Activated naive CD4-positive, alpha-beta T cell (primary cell): ENCODE measurements at regions not wholly inside any gene's neighbourhood (a gene's known extent, or its start where the extent isn't known, plus 50 kb on each side); places are given as distances from the start of the nearest gene placed in this dataset.

Experiments
- DNase-seq, 4 experiments: peaks; one replicate each; lab custom pipeline; 2025; lab: John Stamatoyannopoulos, UW

- no peak for DNase-seq
Measured at GRCh38 chr22:48593551-48593950, 1234.1 kb downstream of the BRD1 start.

DNA sequence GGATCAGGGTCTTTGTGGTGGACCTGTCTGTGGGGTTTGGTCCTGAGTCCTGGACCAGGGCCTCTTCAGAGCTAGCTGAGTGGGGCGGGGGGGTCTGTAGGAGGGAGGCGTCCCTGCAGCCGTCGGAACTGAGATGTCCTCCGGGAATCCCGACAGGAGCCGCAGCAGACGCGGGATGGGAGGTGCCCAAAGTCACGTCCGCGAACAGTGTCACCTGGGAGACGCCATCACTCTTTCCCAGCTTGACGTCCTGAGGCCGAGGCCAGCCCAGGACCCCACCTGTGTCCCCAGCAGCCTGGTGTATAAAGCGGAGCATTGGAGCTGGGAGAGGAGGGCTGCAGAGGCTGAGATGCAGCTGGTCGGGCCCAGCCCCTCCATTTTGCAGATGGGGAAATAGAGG, 1234.7 kb downstream of the BRD1 start:
- no peak for DNase-seq

GRCh38 chr22:48592488-48592887, 1235.2 kb downstream of the BRD1 start:
- no peak for DNase-seq

GRCh38 chr22:48592066-48592345, 1235.7 kb downstream of the BRD1 start:
- DNase-seq = no peak

DNA sequence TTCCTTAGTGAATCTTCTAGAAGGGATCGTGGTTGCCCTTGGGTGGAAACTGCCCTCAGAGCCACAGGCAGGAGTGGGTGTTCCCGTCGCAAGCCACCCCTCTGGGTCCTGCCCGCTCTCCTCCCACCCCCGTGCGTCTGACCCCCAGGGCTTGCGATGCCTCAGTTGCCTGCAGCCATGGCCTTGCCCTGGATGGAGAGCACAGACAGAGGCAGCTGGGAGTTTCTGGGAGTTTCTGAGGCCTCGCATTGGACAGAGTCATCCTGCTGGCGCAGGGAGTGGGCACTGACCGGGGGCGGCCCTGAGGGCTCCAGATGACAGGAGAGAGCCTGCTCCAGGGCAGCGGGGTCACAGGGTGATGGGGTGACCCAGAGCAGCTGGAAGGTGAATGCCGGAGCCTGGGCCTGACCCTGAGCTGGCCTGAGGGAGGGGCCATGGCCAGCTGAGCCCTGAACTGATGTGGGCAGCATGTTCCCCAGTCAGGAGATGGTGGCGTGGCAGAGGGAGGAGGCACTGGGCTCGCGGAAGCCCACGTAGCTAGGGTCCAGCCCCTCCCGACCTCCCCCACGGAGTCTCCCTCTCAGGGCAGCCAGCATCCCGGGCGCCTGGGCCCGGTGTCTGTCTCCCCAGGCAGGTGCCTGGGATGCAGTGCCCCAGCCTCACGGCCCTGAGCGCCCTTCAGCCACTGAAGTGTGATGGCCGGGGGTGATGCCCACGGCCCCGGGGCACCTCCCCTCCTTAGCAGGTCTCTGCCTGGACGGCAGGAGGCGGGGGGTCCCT, 1236.2 kb downstream of the BRD1 start:
- DNase-seq = no peak

DNA sequence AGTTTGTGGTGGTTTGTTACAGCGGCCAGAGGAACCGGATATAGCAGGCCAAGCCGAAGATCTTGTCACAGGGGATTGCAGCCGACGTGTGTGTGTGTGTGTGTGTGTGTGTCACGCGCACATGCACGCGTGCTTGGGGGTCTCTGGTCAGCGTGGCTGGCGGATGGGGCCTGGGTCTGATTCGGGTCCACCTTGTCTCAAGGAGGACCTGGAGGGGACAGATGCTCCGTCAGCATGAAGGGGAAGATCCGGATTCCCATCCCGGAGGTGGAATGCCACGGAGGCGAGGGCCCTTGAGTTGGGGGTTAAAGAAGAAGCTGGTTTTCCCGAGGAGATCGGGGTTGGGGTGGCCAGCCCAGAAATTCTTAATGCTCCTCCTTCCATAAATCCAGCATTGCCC, 1237.8 kb downstream of the BRD1 start:
- no peak for DNase-seq

GRCh38 chr22:48588878-48589450, 1238.7 kb downstream of the BRD1 start:
- no peak for DNase-seq

GRCh38 chr22:48588151-48588877, 1239.4 kb downstream of the BRD1 start:
- DNase-seq = no peak

- no peak for DNase-seq
Measured at GRCh38 chr22:48587236-48587865, 1240.3 kb downstream of the BRD1 start.

- DNase-seq = no peak
Measured at GRCh38 chr22:48586799-48587185, 1240.9 kb downstream of the BRD1 start.

- no peak for DNase-seq
Measured at GRCh38 chr22:48585916-48586798, 1241.5 kb downstream of the BRD1 start.

DNA sequence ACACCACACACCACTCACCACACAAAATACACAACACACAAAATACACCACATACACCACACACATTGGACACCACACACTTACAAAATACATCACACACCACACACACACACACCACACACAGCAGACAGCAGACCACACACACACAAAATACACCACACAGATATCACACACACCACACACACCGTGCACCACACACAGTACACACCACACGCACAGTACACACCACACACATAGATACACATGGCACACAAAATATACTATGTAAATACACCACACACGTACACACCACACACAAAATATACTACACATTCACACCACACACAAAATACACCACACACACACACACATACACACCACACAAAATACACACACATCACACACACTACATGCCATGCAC, 1243.5 kb downstream of the BRD1 start:
- DNase-seq = no peak

DNA sequence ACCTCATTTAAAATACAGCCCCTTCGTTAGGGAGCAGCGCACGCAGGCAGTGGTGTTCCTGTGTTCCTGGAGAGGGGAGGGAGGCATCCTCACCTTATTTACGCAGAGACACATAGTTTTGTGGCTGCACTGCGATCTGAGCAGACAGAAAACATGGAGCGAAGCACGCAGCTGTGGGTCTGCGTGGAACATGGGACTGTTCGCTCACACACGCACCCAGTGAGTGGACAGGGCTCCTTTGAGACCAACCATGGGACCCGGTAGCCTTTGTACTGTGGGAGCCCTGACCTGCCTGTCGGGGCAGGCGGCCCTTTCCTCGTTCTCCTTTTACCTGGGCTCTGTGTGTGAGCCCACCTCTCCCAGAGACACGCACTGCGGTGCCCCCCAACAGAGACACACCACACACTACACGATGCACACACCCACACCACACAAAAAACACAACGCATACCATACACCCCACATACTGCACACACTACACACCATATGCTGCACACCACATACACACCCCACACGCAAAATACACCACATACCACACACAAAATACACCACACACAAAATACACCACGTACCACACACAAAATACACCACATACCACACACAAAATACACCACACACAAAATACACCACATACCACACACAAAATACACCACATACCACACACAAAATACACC, 1245.7 kb downstream of the BRD1 start:
- no peak for DNase-seq

GRCh38 chr22:48581205-48581766, 1246.4 kb downstream of the BRD1 start:
- DNase-seq = no peak

- no peak for DNase-seq
Measured at GRCh38 chr22:48580481-48580970, 1247.1 kb downstream of the BRD1 start.

- no peak for DNase-seq
Measured at GRCh38 chr22:48579928-48580309, 1247.8 kb downstream of the BRD1 start.

DNA sequence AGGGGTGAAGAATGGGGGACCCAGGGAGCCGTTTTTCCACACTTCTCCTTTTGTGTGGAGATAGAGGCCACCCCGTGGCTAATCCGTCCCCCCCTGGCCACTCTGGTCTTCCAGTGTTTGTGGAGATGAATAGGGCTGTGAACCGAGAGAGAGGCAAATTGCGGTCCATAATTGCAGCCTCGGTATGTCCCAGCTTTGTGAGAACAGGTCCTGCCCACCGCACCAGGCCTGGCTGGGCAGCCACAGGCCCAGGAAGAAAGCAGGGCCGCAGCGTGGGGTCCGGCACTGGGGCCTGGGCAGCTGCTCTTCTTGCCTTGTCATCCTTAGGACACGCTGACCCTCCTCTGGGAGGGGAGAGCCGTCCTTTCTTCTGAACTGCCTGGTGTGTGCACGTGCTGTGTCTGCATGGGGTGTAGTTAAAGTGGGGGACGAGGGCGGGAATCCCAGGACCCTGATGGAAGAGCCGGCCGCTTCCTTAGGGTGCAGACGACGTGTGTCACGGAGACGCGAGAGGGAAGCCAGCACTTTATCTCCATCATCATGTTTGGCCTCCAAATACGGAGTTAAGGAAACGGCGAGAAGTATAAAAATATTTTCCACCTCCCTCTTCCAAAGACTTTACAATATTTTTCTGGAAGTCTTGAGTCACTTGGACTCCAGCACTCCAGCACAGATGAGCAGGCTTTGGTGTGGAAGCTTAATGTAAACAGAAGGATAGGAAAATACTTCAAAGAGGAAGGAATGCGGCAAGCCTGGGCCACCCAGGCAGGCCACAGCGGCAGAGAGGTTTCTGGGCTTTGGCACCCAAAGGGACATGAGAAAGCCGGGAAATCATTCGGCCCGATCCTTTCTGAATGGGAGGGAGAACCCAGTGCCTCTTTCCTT, 1248.4 kb downstream of the BRD1 start:
- no peak for DNase-seq

DNA sequence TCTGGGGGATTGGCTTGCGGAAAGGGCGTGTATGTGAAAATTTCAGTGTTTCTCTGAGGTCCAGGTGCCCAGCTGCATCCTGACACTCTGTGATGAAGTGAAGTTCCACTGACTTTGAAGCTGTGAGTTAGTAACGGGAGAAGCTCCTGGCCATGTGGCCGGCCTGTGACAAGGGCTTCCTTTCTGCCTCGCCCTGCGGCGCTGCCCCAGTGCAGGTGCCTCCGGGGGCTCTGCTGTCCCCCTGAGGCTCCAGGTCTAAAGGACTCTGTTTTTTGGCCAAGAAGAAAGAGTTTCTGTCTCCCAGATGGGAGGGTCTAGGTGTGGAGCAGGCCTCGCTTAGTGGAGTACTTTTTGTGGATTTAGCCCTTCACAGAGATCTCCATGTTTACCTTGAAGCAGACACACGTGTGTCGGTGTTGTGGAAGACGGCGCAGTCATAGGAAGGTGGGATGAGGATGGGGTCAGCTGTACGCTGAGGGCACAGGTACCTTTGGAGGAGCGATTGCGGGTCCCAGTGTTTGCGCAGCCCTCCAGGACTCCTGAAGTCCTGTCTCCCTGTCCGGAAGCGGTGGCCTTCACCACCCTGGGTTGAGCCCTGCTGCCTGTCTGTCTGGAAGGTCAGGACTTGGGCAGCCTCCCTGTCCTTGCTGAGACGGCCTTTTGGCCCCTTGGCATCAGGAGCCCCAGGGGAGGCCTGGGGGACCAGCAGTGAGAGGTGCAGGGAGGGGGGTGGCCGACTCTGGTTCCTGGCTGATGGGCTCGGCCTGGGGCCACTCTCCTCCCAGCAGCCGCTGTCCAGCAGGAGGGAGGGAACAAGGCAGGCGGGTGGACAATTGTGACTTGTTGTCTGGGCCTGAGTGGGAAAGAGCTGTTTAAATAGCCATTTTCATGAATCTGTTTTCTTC, 1249.3 kb downstream of the BRD1 start:
- DNase-seq = no peak

DNA sequence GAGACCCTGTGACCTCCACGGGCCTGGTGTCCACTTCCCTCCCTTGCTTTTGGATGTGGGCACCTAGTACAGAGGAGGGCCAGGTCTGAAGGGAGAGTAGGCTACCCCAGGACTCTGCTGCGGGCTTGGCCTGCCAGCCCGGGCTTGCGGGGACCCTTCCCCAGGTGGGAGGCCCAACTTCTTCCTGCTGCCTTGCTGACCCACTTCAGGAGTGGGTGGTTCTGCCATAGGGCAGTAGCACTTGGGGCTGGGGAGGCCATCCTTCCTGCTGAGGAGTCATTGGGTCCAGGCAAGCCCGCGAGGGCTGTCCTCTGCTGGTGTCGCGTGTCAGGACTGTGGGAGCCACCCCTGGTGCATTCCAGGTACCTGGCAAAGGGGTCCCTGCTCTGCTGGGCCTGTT, 1250.0 kb downstream of the BRD1 start:
- DNase-seq = no peak
